SJCRH30 (cell line): ENCODE measurements at regions not wholly inside any gene's neighbourhood (a gene's known extent, or its start where the extent isn't known, plus 50 kb on each side); places are given as distances from the start of the nearest gene placed in this dataset.

Source experiments
- DNase-seq, 2 experiments: peaks; one replicate each; pipeline ENCODE4 v3.0.0-alpha.2; 2015 to 2020
- H3K27ac ChIP-seq: fragments of 250-450 bp; sonication (Bioruptor Pico); 2 replicates; pipeline ENCODE4 v1.5.1; 2020; ENCODE audit warnings: mild to moderate bottlenecking, moderate library complexity
- H3K27me3 ChIP-seq: fragments of 250-450 bp; sonication (Bioruptor Pico); 2 replicates; pipeline ENCODE4 v1.5.1; 2020; ENCODE audit warnings: mild to moderate bottlenecking, moderate library complexity
- H3K36me3 ChIP-seq: fragments of 250-450 bp; sonication (Bioruptor Pico); 2 replicates; pipeline ENCODE4 v1.5.1; 2020; ENCODE audit warnings: mild to moderate bottlenecking, moderate library complexity
- H3K4me1 ChIP-seq: fragments of 250-450 bp; sonication (Bioruptor Pico); 2 replicates; pipeline ENCODE4 v1.5.1; 2020; ENCODE audit warnings: mild to moderate bottlenecking, moderate library complexity
- H3K4me3 ChIP-seq: fragments of 250-450 bp; sonication (Bioruptor Pico); 2 replicates; pipeline ENCODE4 v1.5.1; 2020; ENCODE audit warnings: mild to moderate bottlenecking, moderate library complexity
- H3K9me3 ChIP-seq: fragments of 250-450 bp; sonication (Bioruptor Pico); replicated peaks from 2 replicates; pipeline ENCODE4 v1.5.1; 2020; ENCODE audit warnings: mild to moderate bottlenecking, moderate library complexity

DNA sequence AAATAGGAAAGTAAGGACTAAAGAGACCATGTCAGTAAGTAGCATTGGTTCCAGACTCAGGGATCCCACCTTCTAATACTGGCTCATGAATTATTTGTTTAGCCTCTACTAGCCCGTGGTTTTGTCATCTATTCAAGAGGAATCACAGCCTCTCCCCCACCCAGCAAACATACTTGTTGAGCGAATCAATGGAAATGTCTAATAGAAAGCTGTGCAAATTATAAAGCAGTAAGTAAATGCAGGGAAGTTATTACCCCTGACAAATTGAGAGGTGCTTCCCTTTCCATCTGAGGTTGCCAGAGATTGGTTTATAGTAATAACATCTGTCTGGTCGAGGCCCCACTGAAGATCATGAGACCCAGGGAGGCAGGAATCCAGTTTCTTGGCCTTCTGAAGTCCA lies 219.3 kb upstream of the OSR1 start:
- no peak overlapping the region for H3K4me3 ChIP-seq
- H3K4me1 ChIP-seq: no peaks in the 10 kb centered on the region
- H3K36me3 ChIP-seq: no peaks in the 10 kb centered on the region
- peaks cover 3% of the 10 kb centered on the region; the same call in 1 of the 2 replicates for H3K27me3 ChIP-seq
- DNase-seq: no peak
- no peaks in the 10 kb centered on the region for H3K9me3 ChIP-seq
- no peak overlapping the region for H3K27ac ChIP-seq

DNA sequence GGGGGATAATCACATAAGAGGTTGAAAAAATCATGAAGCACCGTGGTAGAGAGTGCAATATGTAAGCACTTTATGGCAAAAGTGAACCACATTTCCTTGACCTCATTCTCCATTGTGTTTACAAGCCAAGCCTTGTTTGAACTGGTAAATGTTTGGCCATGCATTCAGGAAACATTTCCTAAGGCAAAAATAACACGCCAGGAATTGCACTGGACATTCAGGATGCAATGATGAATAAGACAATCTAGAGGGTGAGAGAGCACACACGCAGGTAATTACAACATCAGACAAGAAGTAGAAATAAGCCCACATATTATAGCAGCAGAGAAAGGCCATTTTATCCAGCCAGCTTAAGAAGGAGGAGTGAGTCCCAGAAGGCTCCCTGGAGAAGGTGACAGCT lies 218.0 kb upstream of the OSR1 start:
- no peak overlapping the region for H3K4me3 ChIP-seq
- H3K9me3 ChIP-seq: no peaks in the 10 kb centered on the region
- H3K4me1 ChIP-seq: no peaks in the 10 kb centered on the region
- H3K27ac ChIP-seq: no peak overlapping the region
- H3K27me3 ChIP-seq: peaks cover 3% of the 10 kb centered on the region; the same call in 1 of the 2 replicates
- no peaks in the 10 kb centered on the region for H3K36me3 ChIP-seq
- no peak for DNase-seq

DNA sequence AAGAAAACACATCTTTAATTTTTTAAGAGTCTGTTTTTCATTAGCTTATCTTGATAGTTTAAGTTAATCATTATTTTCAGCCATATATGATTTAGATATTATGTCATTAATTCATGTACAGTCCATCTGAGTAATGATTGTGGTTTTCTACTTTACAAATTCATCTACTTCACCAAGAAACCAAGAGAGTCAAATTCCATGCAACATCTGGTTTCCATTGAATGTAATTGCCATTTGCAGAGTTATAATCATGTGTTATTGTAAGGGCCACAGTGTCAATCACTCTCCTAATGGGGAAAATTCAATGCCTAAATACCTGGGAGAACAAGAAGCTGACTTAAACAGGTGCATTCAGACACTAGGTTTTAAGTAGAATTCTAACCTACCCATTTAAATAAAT lies 217.2 kb upstream of the OSR1 start:
- H3K27me3 ChIP-seq: peaks cover 3% of the 10 kb centered on the region; the same call in 1 of the 2 replicates
- no peak for DNase-seq
- H3K4me1 ChIP-seq: no peaks in the 10 kb centered on the region
- H3K27ac ChIP-seq: no peak overlapping the region
- no peaks in the 10 kb centered on the region for H3K36me3 ChIP-seq
- H3K4me3 ChIP-seq: no peak overlapping the region
- H3K9me3 ChIP-seq: no peaks in the 10 kb centered on the region

DNA sequence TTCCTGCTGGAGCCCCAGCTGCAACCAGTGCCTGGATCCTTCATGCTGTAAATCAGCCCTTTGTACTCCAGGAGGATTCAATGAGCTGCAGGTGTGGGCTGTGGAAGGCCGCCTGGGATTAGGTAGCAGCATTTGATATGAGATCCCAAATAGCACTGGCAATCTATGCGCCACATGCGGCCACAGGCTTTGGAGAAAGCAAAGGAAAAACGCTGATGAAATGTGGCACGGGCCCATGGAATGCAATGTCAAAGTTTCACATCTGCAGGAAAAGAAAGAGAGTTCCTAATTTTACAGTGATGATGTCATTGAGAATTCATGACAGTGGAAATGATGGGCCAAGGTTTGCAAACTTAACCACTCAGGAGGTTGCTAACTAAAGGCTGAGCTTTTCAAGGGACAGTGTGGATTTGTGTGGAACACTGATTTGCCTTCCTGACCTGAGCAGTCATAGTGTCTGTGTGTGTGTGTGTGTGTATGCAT lies 216.4 kb upstream of the OSR1 start:
- Histone ChIP-seq H3K9me3 (no peaks in the 10 kb centered on the region), H3K27ac (no peak overlapping the region), H3K27me3 (peaks cover 3% of the 10 kb centered on the region; the same call in 1 of the 2 replicates), H3K36me3 (no peaks in the 10 kb centered on the region), H3K4me1 (no peaks in the 10 kb centered on the region), H3K4me3 (no peak overlapping the region)
- DNase-seq: no peak

DNA sequence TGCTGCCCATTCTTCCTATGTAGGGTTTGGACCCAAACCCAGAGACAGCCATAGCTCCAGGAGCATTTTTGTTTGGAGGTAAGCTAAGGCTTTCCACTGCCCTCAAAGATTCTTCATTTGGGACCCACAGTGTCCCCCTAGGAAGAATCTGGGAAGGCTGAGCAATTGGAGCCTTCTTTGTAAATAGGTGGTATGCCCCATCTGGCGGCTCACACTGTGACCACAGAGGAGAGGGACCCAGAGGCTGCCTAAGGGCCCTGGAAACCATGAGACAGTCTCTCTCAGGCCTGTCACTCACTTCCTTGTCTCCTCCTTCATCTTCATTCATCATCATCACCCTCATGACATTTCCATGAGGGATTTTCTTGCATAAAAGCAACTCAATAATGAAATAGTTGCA lies 215.4 kb upstream of the OSR1 start:
- Histone ChIP-seq H3K4me3 (no peak overlapping the region), H3K36me3 (no peaks in the 10 kb centered on the region), H3K27ac (no peak overlapping the region), H3K4me1 (no peaks in the 10 kb centered on the region), H3K27me3 (peaks cover 3% of the 10 kb centered on the region; the same call in 1 of the 2 replicates), H3K9me3 (no peaks in the 10 kb centered on the region)
- no peak for DNase-seq

DNA sequence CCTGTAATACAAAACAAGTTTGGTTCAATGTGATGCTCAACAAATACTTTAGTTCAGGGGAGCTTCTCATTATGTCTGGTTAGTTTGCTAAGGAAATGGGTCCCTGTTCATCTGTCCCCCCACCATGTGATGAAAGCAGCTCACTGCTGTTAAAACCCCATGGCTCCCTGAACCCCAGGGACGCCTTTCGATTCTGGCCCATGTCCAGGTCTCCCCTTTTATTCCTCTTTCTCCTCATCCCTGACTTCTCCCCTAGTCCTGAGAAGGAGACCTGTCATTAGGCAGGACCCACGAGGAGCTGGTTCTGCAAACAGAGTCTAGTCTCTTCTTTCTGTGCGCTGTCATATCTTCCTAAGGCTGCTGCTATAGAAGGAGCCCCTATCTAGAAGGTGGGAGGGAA lies 213.3 kb upstream of the OSR1 start:
- Histone ChIP-seq H3K27ac (no peak overlapping the region), H3K4me3 (no peak overlapping the region), H3K9me3 (no peaks in the 10 kb centered on the region), H3K36me3 (no peaks in the 10 kb centered on the region), H3K4me1 (no peaks in the 10 kb centered on the region), H3K27me3 (peaks cover 3% of the 10 kb centered on the region; the same call in 1 of the 2 replicates)
- no peak for DNase-seq

DNA sequence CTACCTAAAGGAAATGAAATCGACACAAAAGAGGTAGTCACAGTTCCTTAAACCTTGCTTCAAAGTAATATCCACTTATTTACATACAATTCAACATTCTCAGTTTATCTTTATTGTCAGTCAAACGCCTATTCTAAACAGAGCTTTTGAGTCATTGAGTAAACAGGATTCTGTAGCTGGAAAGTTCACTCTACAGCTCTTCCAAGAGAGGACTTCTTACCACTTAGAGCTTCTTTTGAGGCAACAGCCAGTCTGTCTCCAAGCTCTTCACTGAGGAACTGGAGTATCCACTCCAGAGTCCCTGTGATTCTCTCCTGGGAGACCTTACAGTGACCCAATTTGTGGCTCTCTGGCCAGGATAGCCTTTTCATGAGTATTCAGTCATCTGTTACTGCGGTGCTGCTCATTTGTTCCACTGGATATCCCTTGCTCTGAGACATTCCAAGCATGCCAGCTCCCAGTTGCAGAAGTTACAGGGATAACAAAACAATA lies 210.9 kb upstream of the OSR1 start:
- Histone ChIP-seq H3K36me3 (no peaks in the 10 kb centered on the region), H3K27me3 (peaks cover 3% of the 10 kb centered on the region; the same call in 1 of the 2 replicates), H3K4me3 (no peak overlapping the region), H3K27ac (no peak overlapping the region), H3K9me3 (no peaks in the 10 kb centered on the region), H3K4me1 (no peaks in the 10 kb centered on the region)
- no peak for DNase-seq

DNA sequence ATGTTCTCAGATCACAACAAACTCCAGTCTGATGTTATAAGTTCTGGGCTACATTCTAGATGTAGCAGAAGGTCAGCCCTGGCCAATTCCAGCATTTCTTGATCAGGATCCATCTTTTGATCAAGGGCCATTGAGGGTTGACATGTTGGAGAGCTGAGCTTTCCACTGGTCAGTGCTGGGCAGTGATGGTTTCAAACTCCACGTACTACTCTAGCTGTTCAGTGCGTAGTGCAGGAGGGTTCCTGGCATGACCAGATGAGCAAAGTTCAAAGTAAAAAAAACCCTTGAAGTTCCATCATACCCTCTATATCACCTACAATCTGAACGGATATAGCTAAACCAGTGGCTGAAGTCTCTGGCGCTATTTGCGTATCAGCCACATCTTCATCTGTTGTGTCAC lies 210.4 kb upstream of the OSR1 start:
- Histone ChIP-seq H3K9me3 (no peaks in the 10 kb centered on the region), H3K4me3 (no peak overlapping the region), H3K36me3 (no peaks in the 10 kb centered on the region), H3K4me1 (no peaks in the 10 kb centered on the region), H3K27me3 (no peaks in the 10 kb centered on the region; the same call in 1 of the 2 replicates), H3K27ac (no peak overlapping the region)
- no peak for DNase-seq

DNA sequence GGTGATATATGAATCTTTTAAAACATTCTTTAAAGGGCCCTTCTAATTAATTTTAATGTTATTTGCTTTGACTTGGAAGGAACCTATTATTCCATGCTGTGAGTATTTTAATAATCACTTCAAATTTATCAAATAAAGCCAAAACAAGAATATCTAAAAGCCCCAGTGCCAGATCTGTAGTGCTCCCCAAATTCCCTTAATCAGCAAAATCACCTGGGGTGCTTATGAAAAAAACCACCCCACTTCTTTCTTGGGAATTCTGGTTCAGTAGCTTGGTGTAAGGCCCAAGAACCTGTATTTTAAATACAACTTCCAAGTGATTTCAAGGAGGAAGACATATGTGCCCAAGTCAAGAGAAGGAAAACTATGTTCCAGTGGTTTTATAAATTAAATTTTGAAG lies 202.4 kb upstream of the OSR1 start:
- no peak overlapping the region for H3K27ac ChIP-seq
- H3K4me3 ChIP-seq: no peak overlapping the region
- no peak for DNase-seq
- H3K36me3 ChIP-seq: no peaks in the 10 kb centered on the region
- H3K4me1 ChIP-seq: no peaks in the 10 kb centered on the region
- H3K9me3 ChIP-seq: no peaks in the 10 kb centered on the region
- no peaks in the 10 kb centered on the region for H3K27me3 ChIP-seq

DNA sequence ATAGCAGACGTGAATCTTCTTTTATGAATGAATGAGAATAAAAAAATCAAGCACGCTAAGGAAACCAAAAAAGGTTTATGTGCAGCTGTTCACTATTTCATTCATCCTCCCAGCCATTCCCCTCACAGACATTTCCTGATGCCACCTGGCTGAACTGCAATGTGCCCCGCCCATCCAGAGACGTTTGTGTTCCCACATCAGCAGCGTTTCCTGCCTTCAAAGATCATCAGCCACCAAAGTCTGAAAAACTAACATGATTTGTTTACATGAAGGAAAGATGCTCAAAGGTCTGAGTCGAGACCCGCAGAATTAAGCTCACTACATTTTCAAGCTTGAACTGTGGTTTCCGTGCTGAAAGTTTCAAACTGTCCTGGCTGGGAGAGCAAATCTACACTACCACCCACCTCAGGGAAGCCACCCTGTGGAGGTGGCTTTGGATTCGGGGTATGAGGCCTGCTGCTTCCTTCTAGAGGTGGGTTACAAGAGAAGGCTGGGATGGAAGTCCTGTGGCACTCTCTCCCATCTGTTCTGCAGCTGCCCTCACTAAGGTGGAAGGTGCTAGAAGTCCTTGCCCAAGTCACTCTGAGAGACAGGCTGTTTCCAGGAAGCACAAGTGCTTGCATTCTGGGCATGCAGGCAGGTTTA lies 201.3 kb upstream of the OSR1 start:
- H3K4me1 ChIP-seq: no peaks in the 10 kb centered on the region
- no peaks in the 10 kb centered on the region for H3K36me3 ChIP-seq
- no peak for DNase-seq
- no peak overlapping the region for H3K27ac ChIP-seq
- H3K9me3 ChIP-seq: no peaks in the 10 kb centered on the region
- no peak overlapping the region for H3K4me3 ChIP-seq
- H3K27me3 ChIP-seq: no peaks in the 10 kb centered on the region

DNA sequence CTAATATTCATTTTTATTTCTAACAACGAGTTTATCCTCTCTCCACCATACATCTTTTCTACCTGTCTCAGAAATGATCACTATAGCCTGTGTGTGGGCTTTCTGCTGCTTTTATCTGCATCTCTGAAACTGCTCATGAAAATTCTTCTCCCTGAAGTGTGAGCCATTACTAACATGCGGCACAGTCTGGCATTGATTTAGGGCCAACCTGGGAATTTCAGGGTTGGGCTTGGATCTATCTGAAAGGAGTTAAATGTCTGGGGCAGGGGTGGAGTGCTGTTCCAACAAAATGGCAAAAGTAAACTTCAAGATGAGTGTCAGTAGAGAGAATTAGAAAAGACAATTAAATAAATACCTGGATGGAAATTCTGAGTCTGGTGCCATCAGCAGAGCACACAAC lies 198.2 kb upstream of the OSR1 start:
- no peaks in the 10 kb centered on the region for H3K4me1 ChIP-seq
- H3K36me3 ChIP-seq: no peaks in the 10 kb centered on the region
- no peak overlapping the region for H3K27ac ChIP-seq
- no peak for DNase-seq
- no peaks in the 10 kb centered on the region for H3K9me3 ChIP-seq
- no peak overlapping the region for H3K4me3 ChIP-seq
- H3K27me3 ChIP-seq: no peaks in the 10 kb centered on the region

DNA sequence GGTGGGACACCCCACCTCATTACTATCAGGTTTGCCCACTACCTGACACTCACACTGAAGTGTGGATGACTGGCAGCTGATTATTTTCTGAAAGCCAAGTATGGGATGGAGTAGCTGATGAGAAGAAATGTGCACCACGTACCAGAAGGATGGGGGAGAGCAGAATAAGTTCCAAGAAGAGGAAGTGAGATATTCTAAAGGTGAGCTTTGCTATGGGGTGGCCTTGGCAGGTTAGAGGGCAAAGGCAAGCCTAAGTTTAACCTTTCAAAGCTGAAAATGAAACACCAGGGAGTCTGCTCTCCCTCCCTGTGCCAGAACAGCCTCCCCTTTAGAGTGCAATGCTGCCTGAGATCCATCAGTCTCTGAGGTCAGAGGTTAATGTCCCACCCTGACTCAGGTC lies 196.1 kb upstream of the OSR1 start:
- no peak overlapping the region for H3K27ac ChIP-seq
- H3K36me3 ChIP-seq: no peaks in the 10 kb centered on the region
- H3K4me1 ChIP-seq: no peaks in the 10 kb centered on the region
- no peaks in the 10 kb centered on the region for H3K9me3 ChIP-seq
- DNase-seq: no peak
- H3K4me3 ChIP-seq: no peak overlapping the region
- no peaks in the 10 kb centered on the region for H3K27me3 ChIP-seq

DNA sequence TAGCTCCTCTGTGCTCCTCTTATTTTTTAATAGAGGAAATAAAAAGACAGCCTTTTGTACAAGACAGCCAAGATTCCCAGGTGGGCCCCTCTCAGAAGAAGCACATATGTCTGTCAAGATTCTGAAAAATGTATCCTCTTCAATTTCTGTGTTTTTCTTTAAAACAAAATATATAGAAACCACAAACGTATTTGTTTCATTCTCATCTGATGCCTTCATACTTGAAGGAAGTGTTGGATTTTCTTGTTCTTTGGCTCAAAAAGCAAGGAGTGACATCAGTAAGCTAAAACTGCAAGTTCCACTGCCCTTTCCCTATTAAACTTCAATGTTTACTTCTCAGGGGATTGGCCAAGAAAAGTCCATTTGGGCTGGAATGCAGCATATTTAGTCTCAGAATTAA lies 193.8 kb upstream of the OSR1 start:
- H3K27ac ChIP-seq: no peak overlapping the region
- no peaks in the 10 kb centered on the region for H3K4me1 ChIP-seq
- no peaks in the 10 kb centered on the region for H3K36me3 ChIP-seq
- no peaks in the 10 kb centered on the region for H3K27me3 ChIP-seq
- DNase-seq: no peak
- no peaks in the 10 kb centered on the region for H3K9me3 ChIP-seq
- H3K4me3 ChIP-seq: no peak overlapping the region

DNA sequence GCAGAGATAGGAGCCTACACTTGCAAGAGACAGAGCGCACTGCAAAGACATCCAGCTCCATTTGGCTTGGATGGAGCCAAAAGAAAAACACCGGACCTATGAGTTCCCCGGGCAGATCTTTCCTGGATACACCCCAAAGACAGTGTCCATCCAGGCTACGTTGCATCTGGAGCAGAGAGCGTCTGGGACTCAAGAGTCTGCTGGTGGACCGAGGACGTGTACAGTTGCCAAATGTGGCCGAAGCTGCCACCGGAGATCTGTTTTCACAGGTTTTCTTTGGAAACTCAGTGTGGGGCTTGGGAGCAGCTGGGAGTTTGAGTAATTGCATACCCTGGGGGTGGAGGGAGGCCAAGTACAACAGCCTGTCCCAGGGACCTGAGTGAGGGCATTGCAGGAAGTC lies 192.3 kb upstream of the OSR1 start:
- H3K27ac ChIP-seq: no peak overlapping the region
- no peak overlapping the region for H3K4me3 ChIP-seq
- H3K36me3 ChIP-seq: no peaks in the 10 kb centered on the region
- H3K4me1 ChIP-seq: no peaks in the 10 kb centered on the region
- H3K9me3 ChIP-seq: no peaks in the 10 kb centered on the region
- DNase-seq: no peak
- H3K27me3 ChIP-seq: no peaks in the 10 kb centered on the region

DNA sequence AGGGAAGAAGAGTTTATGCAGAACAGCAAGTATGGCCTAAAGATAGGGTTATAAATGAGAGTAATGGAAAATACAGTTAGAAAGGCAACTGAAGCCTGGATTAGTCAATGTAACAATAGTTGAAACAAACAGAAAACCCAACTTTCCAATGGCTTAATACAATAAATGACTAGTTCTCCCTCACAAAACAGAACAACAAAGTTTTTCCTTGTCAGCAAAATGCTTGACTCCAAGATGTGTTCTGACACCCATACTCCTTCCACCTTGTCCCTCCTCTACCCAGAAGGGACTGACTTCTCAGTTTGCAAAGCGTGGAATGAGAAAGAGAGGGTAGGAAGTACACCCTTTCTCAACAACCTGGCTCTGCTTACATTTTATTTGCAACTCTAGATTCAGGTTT lies 191.4 kb upstream of the OSR1 start:
- no peaks in the 10 kb centered on the region for H3K9me3 ChIP-seq
- no peaks in the 10 kb centered on the region for H3K36me3 ChIP-seq
- no peak overlapping the region for H3K4me3 ChIP-seq
- no peak overlapping the region for H3K27ac ChIP-seq
- no peak for DNase-seq
- H3K27me3 ChIP-seq: no peaks in the 10 kb centered on the region
- no peaks in the 10 kb centered on the region for H3K4me1 ChIP-seq

DNA sequence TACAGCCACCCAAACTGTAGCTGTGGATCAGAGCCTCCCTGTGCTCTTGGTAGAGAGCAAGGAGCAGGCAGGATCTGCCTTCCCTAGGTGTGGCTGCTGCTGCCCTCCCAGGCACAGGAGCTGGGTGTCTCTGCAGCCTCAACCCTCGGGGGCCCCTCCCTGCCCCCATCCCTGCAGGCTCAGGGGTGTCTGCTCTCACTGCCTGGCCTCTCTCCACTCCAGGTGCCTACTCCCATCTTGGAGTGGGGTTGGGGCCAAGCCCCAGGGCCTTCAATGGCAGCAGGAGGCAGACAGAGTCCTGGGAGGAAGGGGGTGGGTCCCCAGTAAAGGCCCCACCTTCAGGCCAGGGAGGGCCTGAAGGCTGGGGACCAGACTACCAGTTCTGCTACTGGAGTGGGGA lies 189.7 kb upstream of the OSR1 start:
- Histone ChIP-seq H3K9me3 (no peaks in the 10 kb centered on the region), H3K4me3 (no peak overlapping the region), H3K27me3 (no peaks in the 10 kb centered on the region), H3K27ac (no peak overlapping the region), H3K36me3 (no peaks in the 10 kb centered on the region), H3K4me1 (no peaks in the 10 kb centered on the region)
- no peak for DNase-seq
